GM23338 (cell line): ENCODE measurements at regions not wholly inside any gene's neighbourhood (a gene's known extent, or its start where the extent isn't known, plus 50 kb on each side); places are given as distances from the start of the nearest gene placed in this dataset.

Source experiments
- CREB1 ChIP-seq: fragments of 250-450 bp; sonication (Bioruptor Pico); IDR thresholded peaks from 2 replicates; pipeline ENCODE4 v1.5.0; 2020; ENCODE audit warnings: low read depth, mild to moderate bottlenecking, moderate library complexity
- CTCF ChIP-seq, 2 experiments: fragments of 200-600 bp in 1 of 2; sonication (generic) in 1 of 2; conservative IDR thresholded peaks; 2 replicates each; pipeline versions ENCODE4 v1.5.1 to v1.6.1; 2016 to 2017; ENCODE audit warnings: antibody characterized with exemption in 2 of 2, low read depth in 2 of 2, mild to moderate bottlenecking in 2 of 2, moderate library complexity in 1 of 2
- EZH2 ChIP-seq: fragments of 200-600 bp; sonication (generic); IDR thresholded peaks from one replicate; pipeline ENCODE4 v1.8.0; 2017; ENCODE audit warnings: antibody characterized with exemption, mild to moderate bottlenecking, low read depth; ENCODE audit not compliant: unreplicated experiment
- EZH2phosphoT487 ChIP-seq: fragments of 200-600 bp; sonication (generic); IDR thresholded peaks from one replicate; pipeline ENCODE4 v1.8.1; 2018; ENCODE audit warnings: antibody characterized with exemption; ENCODE audit not compliant: unreplicated experiment
- JUNB ChIP-seq: IDR thresholded peaks from one replicate; pipeline ENCODE4 v1.6.1; 2016; ENCODE audit warnings: antibody characterized with exemption; ENCODE audit not compliant: unreplicated experiment
- POLR2AphosphoS5 ChIP-seq: IDR thresholded peaks from 2 replicates; pipeline ENCODE4 v1.6.1; 2016; ENCODE audit warnings: antibody characterized with exemption, low read depth
- REST ChIP-seq: IDR thresholded peaks from one replicate; pipeline ENCODE4 v1.6.1; 2018; ENCODE audit warnings: antibody characterized with exemption; ENCODE audit not compliant: unreplicated experiment
- STAT1 ChIP-seq: IDR thresholded peaks from one replicate; pipeline ENCODE4 v1.6.1; 2016; ENCODE audit warnings: antibody characterized with exemption; ENCODE audit not compliant: unreplicated experiment
- ZNF331 ChIP-seq: fragments of 250-450 bp; sonication (Bioruptor Pico); IDR thresholded peaks from 2 replicates; pipeline ENCODE4 v1.5.0; 2020; ENCODE audit warnings: low read depth, mild to moderate bottlenecking, moderate library complexity
- ZNF462 ChIP-seq: fragments of 250-450 bp; sonication (Bioruptor Pico); IDR thresholded peaks from 2 replicates; pipeline ENCODE4 v1.5.0; 2020; ENCODE audit warnings: mild to moderate bottlenecking, moderate library complexity

- TF ChIP-seq CTCF (conservative IDR thresholded peaks at IDR 0.05; ENCODE audit: low read depth in 2 of 2) (no peak), POLR2AphosphoS5 (no peak), EZH2 (no peak), CREB1 (CRISPR knock-in tag) (no peak), ZNF462 (CRISPR knock-in tag) (no peak), JUNB (no peak), REST (no peak), EZH2phosphoT487 (no peak), STAT1 (no peak), ZNF331 (no peak)
Observed at GRCh38 chr20:24786646-24787045, 162.4 kb upstream of the CST7 start.
